ENCODE measurements at regions not wholly inside any gene's neighbourhood (a gene's known extent, or its start where the extent isn't known, plus 50 kb on each side); places are given as distances from the start of the nearest gene placed in this dataset.

- Histone ChIP-seq H3K4me1 (ENCODE audit: control insufficient read depth in 5 of 5, insufficient read depth in 5 of 5, low read length in 5 of 5) (peaks cover 0 to 4% (median 0%) of the 10 kb centered on the region in 5 donors), H3K9ac (ENCODE audit: insufficient read depth in 1 of 2, low read length in 2 of 2) (no peak overlapping the region), H3K27ac (ENCODE audit: low read depth in 1 of 2, low read length in 1 of 2) (no peak overlapping the region), H3K36me3 (ENCODE audit: control insufficient read depth in 4 of 4, insufficient read depth in 4 of 4, low read length in 4 of 4) (no peaks in the 10 kb centered on the region), H3K9me3 (ENCODE audit: control insufficient read depth in 4 of 4, insufficient read depth in 3 of 4, low read length in 3 of 4) (no peaks in the 10 kb centered on the region), H3K4me3 (no peak overlapping the region), H3K27me3 (ENCODE audit: control insufficient read depth in 3 of 3, insufficient read depth in 3 of 3, low read length in 2 of 3) (no peaks in the 10 kb centered on the region)
- DNase-seq (no peak), ATAC-seq (ENCODE audit: insufficient read depth, low FRiP score) (no peak)
- no peak for TF ChIP-seq CTCF (IDR thresholded peaks at IDR 0.05; ENCODE audit: control extremely low read depth, extremely low read depth)
Measured at GRCh38 chr5:97545446-97545845, 362.4 kb upstream of the RIOK2 start.

DNA sequence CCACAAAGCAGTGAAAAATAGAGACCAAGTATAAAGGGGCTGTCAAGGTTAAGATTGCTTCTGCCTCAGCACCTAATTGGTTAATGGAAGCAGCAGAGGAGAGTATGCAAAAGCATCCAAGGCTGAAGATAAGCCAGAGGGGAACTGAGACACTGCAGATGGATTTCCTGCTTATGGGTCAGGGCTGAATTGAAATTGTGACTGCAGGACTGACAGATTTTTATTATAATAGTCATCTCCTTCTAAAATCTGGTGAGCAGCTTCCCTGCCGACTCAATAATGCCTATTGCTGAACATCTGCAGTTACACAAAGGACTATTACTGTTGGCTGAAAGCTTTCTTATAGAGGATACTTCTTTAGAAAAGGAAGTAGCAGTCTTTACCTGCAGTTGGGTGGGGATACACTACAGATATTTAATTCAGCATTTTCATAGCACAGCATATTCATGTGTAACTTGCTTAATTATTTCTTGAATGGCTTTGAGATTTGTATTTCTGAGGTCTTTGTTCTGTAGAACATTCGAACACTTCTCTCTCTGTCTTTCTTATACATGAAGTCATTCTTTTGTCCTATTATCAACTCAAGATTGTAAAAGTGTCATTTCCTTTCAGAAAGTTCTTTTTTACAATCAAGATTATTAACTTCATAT, 363.0 kb upstream of the RIOK2 start:
- H3K9me3 ChIP-seq (ENCODE audit: control insufficient read depth in 4 of 4, insufficient read depth in 3 of 4, low read length in 3 of 4), result no peaks in the 10 kb centered on the region
- no peaks in the 10 kb centered on the region for H3K36me3 ChIP-seq (ENCODE audit: control insufficient read depth in 4 of 4, insufficient read depth in 4 of 4, low read length in 4 of 4)
- peaks cover 0 to 4% (median 0%) of the 10 kb centered on the region in 5 donors for H3K4me1 ChIP-seq (ENCODE audit: control insufficient read depth in 5 of 5, insufficient read depth in 5 of 5, low read length in 5 of 5)
- no peak overlapping the region for H3K27ac ChIP-seq (ENCODE audit: low read depth in 1 of 2, low read length in 1 of 2)
- no peak overlapping the region for H3K4me3 ChIP-seq
- ATAC-seq (ENCODE audit: insufficient read depth, low FRiP score), result no peak
- H3K27me3 ChIP-seq (ENCODE audit: control insufficient read depth in 3 of 3, insufficient read depth in 3 of 3, low read length in 2 of 3), result no peaks in the 10 kb centered on the region
- no peak overlapping the region for H3K9ac ChIP-seq (ENCODE audit: insufficient read depth in 1 of 2, low read length in 2 of 2)
- DNase-seq, result no peak
- no peak for TF ChIP-seq CTCF (IDR thresholded peaks at IDR 0.05; ENCODE audit: control extremely low read depth, extremely low read depth)
- WGBS, 2 donors, result 46 to 54% methylated on average over 2 of the region's 2 CpGs

- ATAC-seq (ENCODE audit: insufficient read depth, low FRiP score) (no peak), DNase-seq (no peak)
- Histone ChIP-seq H3K36me3 (ENCODE audit: control insufficient read depth in 4 of 4, insufficient read depth in 4 of 4, low read length in 4 of 4) (no peaks in the 10 kb centered on the region), H3K9me3 (ENCODE audit: control insufficient read depth in 4 of 4, insufficient read depth in 3 of 4, low read length in 3 of 4) (no peaks in the 10 kb centered on the region), H3K4me1 (ENCODE audit: control insufficient read depth in 5 of 5, insufficient read depth in 5 of 5, low read length in 5 of 5) (peaks cover 0 to 4% (median 0%) of the 10 kb centered on the region in 5 donors), H3K27ac (ENCODE audit: low read depth in 1 of 2, low read length in 1 of 2) (no peak overlapping the region), H3K4me3 (no peak overlapping the region), H3K27me3 (ENCODE audit: control insufficient read depth in 3 of 3, insufficient read depth in 3 of 3, low read length in 2 of 3) (no peaks in the 10 kb centered on the region), H3K9ac (ENCODE audit: insufficient read depth in 1 of 2, low read length in 2 of 2) (no peak overlapping the region)
- no peak for TF ChIP-seq CTCF (IDR thresholded peaks at IDR 0.05; ENCODE audit: control extremely low read depth, extremely low read depth)
- 76 to 82% methylated on average over 2 of the region's 2 CpGs for WGBS, 2 donors
Measured at GRCh38 chr5:97547430-97547829, 364.4 kb upstream of the RIOK2 start.

Data from lung (tissue), 11 donors.